BJ (cell line): ENCODE measurements at regions not wholly inside any gene's neighbourhood (a gene's known extent, or its start where the extent isn't known, plus 50 kb on each side); places are given as distances from the start of the nearest gene placed in this dataset.
A peak's percentile ranks its signal among the peaks of the same experiment; 100 is the strongest.

ENCODE experiments used
- CTCF ChIA-PET: fragments of 350-600 bp; formaldehyde crosslinking; extraction: SDS; loops from one replicate; lab custom pipeline; 2021; ENCODE audit warnings: antibody characterized with exemption, inconsistent platforms; lab: Yijun Ruan, JAX
- POLR2A ChIA-PET: fragments of 300-600 bp; sonication (Branson Sonifier 250); formaldehyde crosslinking; extraction: SDS; loops from one replicate; lab custom pipeline; 2021; ENCODE audit warnings: antibody characterized with exemption; lab: Charles Lee
- DNase-seq: peaks from one replicate; pipeline ENCODE4 v3.0.0-alpha.2; 2011; ENCODE audit warnings: low read depth
- H3K27me3 ChIP-seq: 2 replicates; pipeline ENCODE4 v1.6.0; 2011; ENCODE audit warnings: low read length; ENCODE audit not compliant: control insufficient read depth, insufficient read depth
- H3K36me3 ChIP-seq: 2 replicates; pipeline ENCODE4 v1.5.1; 2011; ENCODE audit warnings: low read length; ENCODE audit not compliant: control insufficient read depth, insufficient read depth
- H3K4me3 ChIP-seq: 2 replicates; pipeline ENCODE4 v1.5.1; 2011; ENCODE audit warnings: low read depth, mild to moderate bottlenecking, control low read depth, low read length
- TF ChIP-seq, protein P1 (sequence below): IDR thresholded peaks from 2 replicates; pipeline ENCODE4 v1.5.1; 2011; ENCODE audit warnings: low read depth, mild to moderate bottlenecking, control low read depth, inconsistent platforms, low read length, moderate library complexity; ENCODE audit not compliant: insufficient read depth

DNA sequence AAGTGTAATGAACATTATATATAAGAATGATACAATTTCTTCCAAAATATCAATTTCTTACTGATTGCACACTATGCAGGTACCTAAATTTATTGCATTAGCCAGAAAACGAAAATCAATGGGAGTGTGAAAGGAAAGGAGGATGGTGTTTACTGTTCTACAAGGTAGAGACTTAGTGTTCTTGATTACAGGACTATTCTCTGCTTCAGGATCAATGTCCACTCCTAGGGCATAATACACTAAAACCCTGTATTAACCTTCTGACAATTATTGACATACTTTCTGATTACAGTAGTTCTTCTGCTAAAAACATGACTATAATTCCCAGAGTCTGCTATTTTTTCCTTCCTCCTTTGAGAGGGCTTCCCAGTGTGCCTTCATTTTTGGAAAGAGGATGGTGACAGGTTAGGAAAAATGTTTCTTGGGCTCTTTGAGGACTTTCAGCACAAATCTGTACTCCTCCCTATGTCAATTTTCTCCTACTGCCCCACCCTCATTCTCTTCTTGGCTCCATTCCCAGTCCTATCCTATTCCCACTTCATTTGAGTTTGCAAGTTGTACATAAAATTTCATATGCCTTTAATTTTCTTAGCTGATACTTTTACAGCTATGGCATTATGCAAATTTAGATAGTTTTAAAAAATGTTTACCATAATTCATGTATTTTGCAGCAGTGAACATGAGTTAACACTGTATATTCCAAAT, 278.9 kb downstream of the CENPW start:
- H3K4me3 ChIP-seq: no peak overlapping the region
- ChIA-PET POLR2A (no interaction called here), CTCF (no interaction called here)
- no peak for DNase-seq
- H3K27me3 ChIP-seq: no peaks in the 10 kb centered on the region
- TF ChIP-seq, protein P1, sequence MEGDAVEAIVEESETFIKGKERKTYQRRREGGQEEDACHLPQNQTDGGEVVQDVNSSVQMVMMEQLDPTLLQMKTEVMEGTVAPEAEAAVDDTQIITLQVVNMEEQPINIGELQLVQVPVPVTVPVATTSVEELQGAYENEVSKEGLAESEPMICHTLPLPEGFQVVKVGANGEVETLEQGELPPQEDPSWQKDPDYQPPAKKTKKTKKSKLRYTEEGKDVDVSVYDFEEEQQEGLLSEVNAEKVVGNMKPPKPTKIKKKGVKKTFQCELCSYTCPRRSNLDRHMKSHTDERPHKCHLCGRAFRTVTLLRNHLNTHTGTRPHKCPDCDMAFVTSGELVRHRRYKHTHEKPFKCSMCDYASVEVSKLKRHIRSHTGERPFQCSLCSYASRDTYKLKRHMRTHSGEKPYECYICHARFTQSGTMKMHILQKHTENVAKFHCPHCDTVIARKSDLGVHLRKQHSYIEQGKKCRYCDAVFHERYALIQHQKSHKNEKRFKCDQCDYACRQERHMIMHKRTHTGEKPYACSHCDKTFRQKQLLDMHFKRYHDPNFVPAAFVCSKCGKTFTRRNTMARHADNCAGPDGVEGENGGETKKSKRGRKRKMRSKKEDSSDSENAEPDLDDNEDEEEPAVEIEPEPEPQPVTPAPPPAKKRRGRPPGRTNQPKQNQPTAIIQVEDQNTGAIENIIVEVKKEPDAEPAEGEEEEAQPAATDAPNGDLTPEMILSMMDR: no peak
- H3K36me3 ChIP-seq: no peaks in the 10 kb centered on the region

- no peak for DNase-seq
- Histone ChIP-seq H3K36me3 (no peaks in the 10 kb centered on the region), H3K27me3 (no peaks in the 10 kb centered on the region), H3K4me3 (no peak overlapping the region)
- TF ChIP-seq, protein P1: no peak
- ChIA-PET CTCF (no interaction called here), POLR2A (no interaction called here)
These were observed 280.8 kb downstream of the CENPW start for GRCh38 chr6:126620719-126621118.

GRCh38 chr6:126625019-126625418, 285.1 kb downstream of the CENPW start:
- ChIA-PET POLR2A (no interaction called here), CTCF (interaction anchor here (1.3 kb wide), 1 partner anchor 11 kb away, joined by 3 read pairs; no protein-coding TSS in a partner anchor)
- TF ChIP-seq, protein P1: no peak
- Histone ChIP-seq H3K4me3 (no peak overlapping the region), H3K36me3 (no peaks in the 10 kb centered on the region), H3K27me3 (no peaks in the 10 kb centered on the region)
- no peak for DNase-seq

GRCh38 chr6:126628125-126628524, 288.2 kb downstream of the CENPW start:
- Histone ChIP-seq H3K4me3 (no peak overlapping the region), H3K36me3 (no peaks in the 10 kb centered on the region), H3K27me3 (no peaks in the 10 kb centered on the region)
- TF ChIP-seq, protein P1: no peak
- CTCF ChIA-PET: no interaction called here
- DNase-seq: no peak
- POLR2A ChIA-PET: no interaction called here

GRCh38 chr6:126631363-126631762, 291.4 kb downstream of the CENPW start:
- Histone ChIP-seq H3K36me3 (no peaks in the 10 kb centered on the region), H3K27me3 (no peaks in the 10 kb centered on the region), H3K4me3 (no peak overlapping the region)
- POLR2A ChIA-PET: no interaction called here
- CTCF ChIA-PET: no interaction called here
- TF ChIP-seq, protein P1: no peak
- DNase-seq: peak; percentile 18
